CD14-positive monocyte (primary cell): ENCODE measurements at regions not wholly inside any gene's neighbourhood (a gene's known extent, or its start where the extent isn't known, plus 50 kb on each side); places are given as distances from the start of the nearest gene placed in this dataset.

Source experiments
- DNase-seq, 3 donors: peaks; one replicate each; pipeline ENCODE4 v3.0.0-alpha.2; 2011 to 2022
- H2AFZ ChIP-seq: 2 replicates; pipeline ENCODE4 v1.6.0; 2012; ENCODE audit warnings: mild to moderate bottlenecking, low read depth, low read length, inconsistent platforms; ENCODE audit not compliant: insufficient read depth, poor library complexity, severe bottlenecking
- H3K27ac ChIP-seq, 2 donors: 1 replicate in 1 of 2; 2 replicates in 1 of 2; pipeline ENCODE4 v1.5.1; 2012 to 2013; ENCODE audit warnings: low read length in 2 of 2, control low read depth in 1 of 2, inconsistent platforms in 1 of 2, low read depth in 1 of 2, mild to moderate bottlenecking in 1 of 2
- H3K27me3 ChIP-seq, 2 donors: one replicate each; pipeline versions ENCODE4 v1.6.0 to v1.6.1; 2011 to 2013; ENCODE audit warnings: low read length in 2 of 2; ENCODE audit not compliant: control insufficient read depth in 2 of 2, insufficient read depth in 2 of 2
- H3K36me3 ChIP-seq, 2 donors: replicated peaks in 1 of 2; 1 replicate in 1 of 2; 2 replicates in 1 of 2; pipeline versions ENCODE4 v1.5.1 to v1.6.1; 2012 to 2013; ENCODE audit warnings: low read length in 2 of 2, control low read depth in 1 of 2, inconsistent platforms in 1 of 2, mild to moderate bottlenecking in 1 of 2; ENCODE audit not compliant: insufficient read depth in 2 of 2, control insufficient read depth in 1 of 2
- H3K4me1 ChIP-seq, 2 donors: 1 replicate in 1 of 2; 2 replicates in 1 of 2; pipeline versions ENCODE4 v1.5.1 to v1.6.1; 2012 to 2013; ENCODE audit warnings: low read length in 2 of 2, control low read depth in 1 of 2, inconsistent platforms in 1 of 2, mild to moderate bottlenecking in 1 of 2, moderate library complexity in 1 of 2; ENCODE audit not compliant: insufficient read depth in 2 of 2, control insufficient read depth in 1 of 2
- H3K4me2 ChIP-seq: replicated peaks from 2 replicates; pipeline ENCODE3; 2012; ENCODE audit warnings: low read length, moderate library complexity, mild to moderate bottlenecking; ENCODE audit not compliant: poor library complexity, severe bottlenecking; ENCODE audit errors: extremely low read depth
- H3K4me3 ChIP-seq, 3 experiments: fragments of 200-600 bp in 1 of 3; sonication (generic) in 1 of 3; replicated peaks in 1 of 3; 1 replicate in 2 of 3; 2 replicates in 1 of 3; pipeline ENCODE4 v1.5.1; 2011 to 2013; ENCODE audit warnings: low read length in 3 of 3, mild to moderate bottlenecking in 3 of 3, control low read depth in 2 of 3, low read depth in 2 of 3, inconsistent platforms in 1 of 3, moderate library complexity in 1 of 3
- H3K79me2 ChIP-seq: 2 replicates; pipeline ENCODE4 v1.6.0; 2012; ENCODE audit warnings: mild to moderate bottlenecking, control low read depth, inconsistent platforms, low read length, moderate library complexity; ENCODE audit not compliant: insufficient read depth
- H3K9ac ChIP-seq: 2 replicates; pipeline ENCODE4 v1.6.0; 2017; ENCODE audit warnings: low read length, mild to moderate bottlenecking; ENCODE audit not compliant: insufficient read depth, poor library complexity, severe bottlenecking
- H3K9me3 ChIP-seq, 2 donors: replicated peaks in 1 of 2; 1 replicate in 1 of 2; 2 replicates in 1 of 2; pipeline versions ENCODE4 v1.5.1 to v1.6.1; 2012 to 2013; ENCODE audit warnings: low read length in 2 of 2, control low read depth in 1 of 2; ENCODE audit not compliant: control insufficient read depth in 1 of 2, insufficient read depth in 1 of 2
- H4K20me1 ChIP-seq: 2 replicates; pipeline ENCODE4 v1.6.0; 2012; ENCODE audit warnings: mild to moderate bottlenecking, low read length, control low read depth, moderate library complexity; ENCODE audit not compliant: insufficient read depth
- H3K27ac Mint-ChIP-seq, 7 donors: one replicate each; pipeline ENCODE4 v1.8.0; 2020; ENCODE audit warnings: mild to moderate bottlenecking in 7 of 7, mixed read lengths in 7 of 7, moderate library complexity in 6 of 7, inconsistent platforms in 2 of 7
- H3K27me3 Mint-ChIP-seq, 3 donors: one replicate each; pipeline ENCODE4 v1.8.0; 2021 to 2022; ENCODE audit warnings: low read depth in 3 of 3, mild to moderate bottlenecking in 3 of 3, mixed read lengths in 3 of 3, moderate library complexity in 3 of 3, inconsistent platforms in 1 of 3
- H3K36me3 Mint-ChIP-seq, 2 donors: one replicate each; pipeline ENCODE4 v1.8.0; 2020; ENCODE audit warnings: mixed read lengths in 2 of 2, inconsistent platforms in 1 of 2, mild to moderate bottlenecking in 1 of 2
- H3K4me1 Mint-ChIP-seq: one replicate; pipeline ENCODE4 v1.8.0; 2020; ENCODE audit warnings: mild to moderate bottlenecking, mixed read lengths
- H3K4me3 Mint-ChIP-seq, 2 donors: one replicate each; pipeline ENCODE4 v1.8.0; 2020; ENCODE audit warnings: mild to moderate bottlenecking in 2 of 2, mixed read lengths in 2 of 2, moderate library complexity in 1 of 2
- H3K9me3 Mint-ChIP-seq, 7 donors: one replicate each; pipeline ENCODE4 v1.8.0; 2020 to 2022; ENCODE audit warnings: mixed read lengths in 7 of 7, mild to moderate bottlenecking in 6 of 7, moderate library complexity in 6 of 7, inconsistent platforms in 2 of 7
- CTCF ChIP-seq: fragments of 200-600 bp; IDR thresholded peaks from one replicate; pipeline ENCODE4 v1.8.0; 2022; ENCODE audit warnings: antibody characterized with exemption, mild to moderate bottlenecking
- WGBS: methylation state at CpG from one replicate; pipeline ENCODE4 v1.1.5; 2013; ENCODE audit warnings: missing lambda C conversion rate; ENCODE audit not compliant: insufficient coverage; 5-methylcytosine and 5-hydroxymethylcytosine counted together
- intact Hi-C, 2 donors: fragments of 100-400 bp; cut with micrococcal nuclease; formaldehyde crosslinking; loops; one replicate each; pipeline versions ENCODE4 v1.15.0 to v1.15.1; 2023

DNA sequence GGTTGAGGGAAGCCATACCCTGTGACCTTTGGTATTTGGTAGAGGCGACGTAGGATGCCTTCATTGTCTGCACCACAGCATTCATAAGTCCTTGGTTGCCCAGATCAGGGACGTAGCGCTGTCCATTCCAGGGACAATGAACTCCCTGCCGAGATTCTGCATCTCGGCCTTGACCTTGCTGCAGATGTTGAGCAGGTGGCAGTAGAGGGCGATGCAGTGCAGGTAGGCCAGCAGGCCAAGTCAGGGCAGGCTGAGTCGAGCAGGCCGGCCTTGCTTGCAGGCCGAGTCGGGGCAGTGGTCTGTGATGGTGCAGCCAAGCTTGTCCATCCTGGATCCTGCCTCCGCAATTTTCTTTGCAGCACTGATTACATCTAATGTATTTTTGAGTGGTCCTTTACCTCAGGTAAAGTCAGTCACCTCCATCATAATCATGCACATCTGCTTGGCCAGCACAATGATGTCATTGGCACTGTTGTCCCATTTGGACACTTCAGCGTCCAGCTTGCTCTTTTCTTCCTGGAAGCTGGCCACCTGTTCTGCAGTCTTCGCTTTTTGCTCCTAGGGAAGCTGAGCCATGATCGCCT, 93.4 kb upstream of the CCDC112 start:
- no peak for TF ChIP-seq CTCF
- DNase-seq = no peak
- Histone ChIP-seq H3K4me2 (no peak overlapping the region), H4K20me1 (no peaks in the 10 kb centered on the region), H3K79me2 (no peaks in the 10 kb centered on the region), H2AFZ (no peak overlapping the region), H3K9ac (no peak overlapping the region), H3K9me3 (peaks cover 5 to 14% of the 10 kb centered on the region in 2 donors), H3K4me1 (no peaks in the 10 kb centered on the region), H3K4me3 (no peak overlapping the region), H3K36me3 (no peaks in the 10 kb centered on the region), H3K27ac (no peak overlapping the region), H3K27me3 (peaks cover 2% of the 10 kb centered on the region in 2 donors)
- intact Hi-C loops = no loop called here
- H3K9me3 Mint-ChIP-seq = peaks cover 5 to 18% (median 9%) of the 10 kb centered on the region in 7 donors
- no peak overlapping the region for H3K27ac Mint-ChIP-seq
- no peaks in the 10 kb centered on the region for H3K36me3 Mint-ChIP-seq
- H3K4me1 Mint-ChIP-seq = no peaks in the 10 kb centered on the region
- H3K27me3 Mint-ChIP-seq = peaks cover 2 to 5% (median 4%) of the 10 kb centered on the region in 3 donors
- no peak overlapping the region for H3K4me3 Mint-ChIP-seq
- 92% methylated on average over 12 of the region's 15 CpGs for WGBS

- no peak overlapping the region for H3K27ac ChIP-seq
- intact Hi-C loops = no loop called here
- H3K4me1 Mint-ChIP-seq = no peaks in the 10 kb centered on the region
- peaks cover 2 to 11% (median 4%) of the 10 kb centered on the region in 7 donors for H3K9me3 Mint-ChIP-seq
- no peaks in the 10 kb centered on the region for H3K79me2 ChIP-seq
- no peak overlapping the region for H3K27ac Mint-ChIP-seq
- DNase-seq = no peak
- H3K4me2 ChIP-seq = no peak overlapping the region
- H3K4me1 ChIP-seq = no peaks in the 10 kb centered on the region
- H3K4me3 ChIP-seq = no peak overlapping the region
- H3K4me3 Mint-ChIP-seq = no peak overlapping the region
- no peaks in the 10 kb centered on the region for H3K36me3 Mint-ChIP-seq
- H3K36me3 ChIP-seq = no peaks in the 10 kb centered on the region
- H2AFZ ChIP-seq = no peak overlapping the region
- no peak for TF ChIP-seq CTCF
- peaks cover 2 to 5% (median 4%) of the 10 kb centered on the region in 3 donors for H3K27me3 Mint-ChIP-seq
- no peaks in the 10 kb centered on the region for H4K20me1 ChIP-seq
- peaks cover 2% of the 10 kb centered on the region in 2 donors for H3K27me3 ChIP-seq
- H3K9me3 ChIP-seq = peaks cover 0 to 10% of the 10 kb centered on the region in 2 donors
- no peak overlapping the region for H3K9ac ChIP-seq
- WGBS = 85% methylated on average over 3 of the region's 8 CpGs
Observed at GRCh38 chr5:115389034-115389798, 92.8 kb upstream of the CCDC112 start.
